Heart left ventricle (tissue), 16 donors: ENCODE measurements at regions not wholly inside any gene's neighbourhood (a gene's known extent, or its start where the extent isn't known, plus 50 kb on each side); places are given as distances from the start of the nearest gene placed in this dataset.

Experiments used
- ATAC-seq, 4 donors: fragments of 200-7000 bp; cut with Tn5 transposase; one replicate each; pipeline ENCODE4 v1.9.1; 2020 to 2022; ENCODE audit warnings: moderate library complexity in 4 of 4, mild to moderate bottlenecking in 3 of 4, moderate number of reproducible peaks in 1 of 4
- DNase-seq, 5 donors: peaks; one replicate each; pipeline ENCODE4 v3.0.0-alpha.2; 2020
- H3K27ac ChIP-seq, 12 donors: fragments of 200-600 bp; sonication (generic) in 4 of 12; one replicate each; pipeline versions ENCODE4 v1.5.0 to v1.8.0; 2016 to 2022; ENCODE audit warnings: mild to moderate bottlenecking in 2 of 12
- H3K27me3 ChIP-seq, 9 donors: fragments of 200-600 bp; sonication (generic) in 2 of 9; one replicate each; pipeline versions ENCODE4 v1.5.1 to v1.8.0; 2016 to 2022; ENCODE audit warnings: mild to moderate bottlenecking in 3 of 9
- H3K36me3 ChIP-seq, 9 donors: fragments of 200-600 bp; sonication (generic) in 2 of 9; one replicate each; pipeline versions ENCODE4 v1.5.0 to v1.8.0; 2018 to 2022; ENCODE audit warnings: mild to moderate bottlenecking in 2 of 9
- H3K4me1 ChIP-seq, 12 donors: fragments of 200-600 bp; sonication (generic) in 4 of 12; one replicate each; pipeline versions ENCODE4 v1.5.0 to v1.8.0; 2016 to 2022; ENCODE audit warnings: mild to moderate bottlenecking in 3 of 12
- H3K4me3 ChIP-seq, 12 donors: fragments of 200-600 bp; sonication (generic) in 4 of 12; one replicate each; pipeline versions ENCODE4 v1.5.0 to v1.8.0; 2017 to 2022; ENCODE audit warnings: mild to moderate bottlenecking in 9 of 12, moderate library complexity in 4 of 12
- H3K9me3 ChIP-seq, 12 donors: fragments of 200-600 bp; sonication (generic) in 4 of 12; one replicate each; pipeline versions ENCODE4 v1.5.0 to v1.8.0; 2016 to 2022; ENCODE audit warnings: mild to moderate bottlenecking in 1 of 12
- POLR2A ChIP-seq, 2 donors: fragments of 450-650 bp; IDR thresholded peaks; one replicate each; pipeline ENCODE4 v1.6.1; 2017; ENCODE audit warnings: antibody characterized with exemption in 2 of 2, mild to moderate bottlenecking in 2 of 2, moderate library complexity in 2 of 2
- WGBS, 4 donors: extraction: QIAGEN DNeasy Blood & Tissue Kit in 2 of 4; methylation state at CpG; one replicate each; pipeline versions ENCODE4 v1.1.5 to v1.1.7; 2013 to 2018; 5-methylcytosine and 5-hydroxymethylcytosine counted together
- intact Hi-C, 10 donors: fragments of 100-400 bp; cut with DNase I; formaldehyde crosslinking; loops; one replicate each; pipeline versions ENCODE4 v1.11.1 to v1.14.2; 2022
- TF ChIP-seq, protein P1 (sequence below), 12 donors: fragments of 200-600 bp; sonication (generic) in 4 of 12; IDR thresholded peaks; one replicate each; pipeline versions ENCODE4 v1.5.0 to v1.8.0; 2018 to 2022; ENCODE audit warnings: antibody characterized with exemption in 12 of 12, mild to moderate bottlenecking in 5 of 12
- donor health status: ischemic (EF 13 %, LVEDD 7.1; RV severe dilation, severe dysfunction).
- donor health status: healthy with polysubstance abuse.
- donor health status: DM: no; HTN: yes; CAD: no.
- donor health status: DM: no; HTN: no; CAD: no.
- donor health status: ischemic (EF 25% LVEDD 6.9; RV normal size, moderate dysfunction).
- donor health status: ischemic (EF 25% LVEDD 5.7; RV mildly dilated, moderate dysfunction).
- donor health status: healthy.
- donor health status: DM: yes; HTN: yes; CAD: no.
- donor health status: ischemic (EF 35%, LVEDD 5.7; RV mildly dilated, moderate dysfunction).
- donor health status: nonischemic (EF 11% LVEDD 7.7; RV severe dilation, severe dysfunction).
- donor health status: DM: yes; HTN: yes; CAD: no.
- donor health status: PGD.
- donor health status: ischemic (EF 29% LVEDD 5.4; RV normal size, mild dysfunction).
- donor health status: nonischemic (EF 23%, LVEDD 6.1; RV moderate dilation, normal function).

GRCh38 chr20:8953300-8953699, 115.6 kb upstream of the PLCB4 start:
- Histone ChIP-seq H3K4me1 (peaks cover 0 to 6% (median 0%) of the 10 kb centered on the region in 12 donors), H3K27me3 (no peaks in the 10 kb centered on the region), H3K9me3 (peaks cover 0 to 6% (median 0%) of the 10 kb centered on the region in 12 donors), H3K27ac (no peak overlapping the region), H3K4me3 (no peak overlapping the region), H3K36me3 (no peaks in the 10 kb centered on the region)
- TF ChIP-seq, protein P1, sequence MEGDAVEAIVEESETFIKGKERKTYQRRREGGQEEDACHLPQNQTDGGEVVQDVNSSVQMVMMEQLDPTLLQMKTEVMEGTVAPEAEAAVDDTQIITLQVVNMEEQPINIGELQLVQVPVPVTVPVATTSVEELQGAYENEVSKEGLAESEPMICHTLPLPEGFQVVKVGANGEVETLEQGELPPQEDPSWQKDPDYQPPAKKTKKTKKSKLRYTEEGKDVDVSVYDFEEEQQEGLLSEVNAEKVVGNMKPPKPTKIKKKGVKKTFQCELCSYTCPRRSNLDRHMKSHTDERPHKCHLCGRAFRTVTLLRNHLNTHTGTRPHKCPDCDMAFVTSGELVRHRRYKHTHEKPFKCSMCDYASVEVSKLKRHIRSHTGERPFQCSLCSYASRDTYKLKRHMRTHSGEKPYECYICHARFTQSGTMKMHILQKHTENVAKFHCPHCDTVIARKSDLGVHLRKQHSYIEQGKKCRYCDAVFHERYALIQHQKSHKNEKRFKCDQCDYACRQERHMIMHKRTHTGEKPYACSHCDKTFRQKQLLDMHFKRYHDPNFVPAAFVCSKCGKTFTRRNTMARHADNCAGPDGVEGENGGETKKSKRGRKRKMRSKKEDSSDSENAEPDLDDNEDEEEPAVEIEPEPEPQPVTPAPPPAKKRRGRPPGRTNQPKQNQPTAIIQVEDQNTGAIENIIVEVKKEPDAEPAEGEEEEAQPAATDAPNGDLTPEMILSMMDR (IDR thresholded peaks at IDR 0.05) = no peak
- no peak for TF ChIP-seq POLR2A (IDR thresholded peaks at IDR 0.05)
- ATAC-seq = no peak
- no peak for DNase-seq
- 96 to 100% (median 97%) methylated on average over 1 of the region's 1 CpG for WGBS, 4 donors
- intact Hi-C loops = no loop called here

- Histone ChIP-seq H3K9me3 (peaks cover 0 to 2% (median 0%) of the 10 kb centered on the region in 12 donors), H3K4me1 (peaks cover 0 to 13% (median 2%) of the 10 kb centered on the region in 12 donors), H3K27ac (no peak overlapping the region), H3K4me3 (no peak overlapping the region), H3K36me3 (no peaks in the 10 kb centered on the region), H3K27me3 (no peaks in the 10 kb centered on the region)
- ATAC-seq = no peak
- no peak for DNase-seq
- intact Hi-C loops = loop anchor here in 3 of 10 donors (10.0 kb wide), 2 partner anchors 105 kb away; partner anchors contain the start of gene PLCB4 (in 1 of the 3)
- WGBS, 4 donors = 88 to 97% (median 95%) methylated on average over 4 of the region's 4 CpGs
- TF ChIP-seq POLR2A (IDR thresholded peaks at IDR 0.05) = no peak
- TF ChIP-seq, protein P1 (IDR thresholded peaks at IDR 0.05) = no peak
Observed at GRCh38 chr20:8960241-8960640, 108.6 kb upstream of the PLCB4 start.

GRCh38 chr20:8963330-8963729, 105.6 kb upstream of the PLCB4 start:
- Histone ChIP-seq H3K27me3 (no peaks in the 10 kb centered on the region), H3K9me3 (no peaks in the 10 kb centered on the region), H3K27ac (no peak overlapping the region), H3K4me3 (no peak overlapping the region), H3K36me3 (no peaks in the 10 kb centered on the region), H3K4me1 (peaks cover 0 to 21% (median 4%) of the 10 kb centered on the region in 12 donors)
- TF ChIP-seq, protein P1 (IDR thresholded peaks at IDR 0.05) = no peak
- no peak for TF ChIP-seq POLR2A (IDR thresholded peaks at IDR 0.05)
- no peak for DNase-seq
- intact Hi-C loops = loop anchor here in 3 of 10 donors (10.0 kb wide), 2 partner anchors 101 to 109 kb away; partner anchors contain the start of gene PLCB4 (in 1 of the 3)
- no peak for ATAC-seq

- Histone ChIP-seq H3K27ac (peak overlapping the region in 4 of 12 donors; percentile 1 to 42 (median 11)), H3K36me3 (no peaks in the 10 kb centered on the region), H3K4me1 (peaks cover 0 to 31% (median 12%) of the 10 kb centered on the region in 12 donors), H3K9me3 (no peaks in the 10 kb centered on the region), H3K27me3 (no peaks in the 10 kb centered on the region), H3K4me3 (no peak overlapping the region)
- intact Hi-C loops = loop anchor here in 4 of 10 donors (5.0 to 10.0 kb wide), 3 partner anchors 100 to 110 kb away; partner anchors contain the start of gene PLCB4 (in 3 of the 4)
- WGBS, 4 donors = 53 to 69% (median 60%) methylated on average over 5 of the region's 5 CpGs
- ATAC-seq = peak in 3 of 4 donors; percentile 26 to 58 (median 37)
- DNase-seq = peak in 2 of 5 donors; percentile 24 to 26
- TF ChIP-seq POLR2A (IDR thresholded peaks at IDR 0.05) = no peak
- TF ChIP-seq, protein P1 (IDR thresholded peaks at IDR 0.05) = no peak
Observed at GRCh38 chr20:8964959-8965562, 103.8 kb upstream of the PLCB4 start.
